ENCODE measurements at regions not wholly inside any gene's neighbourhood (a gene's known extent, or its start where the extent isn't known, plus 50 kb on each side); places are given as distances from the start of the nearest gene placed in this dataset.
A peak's percentile ranks its signal among the peaks of the same experiment; 100 is the strongest.
"Not testable (repeated sequence)": the region's sequence is repeated elsewhere in the genome, so short reads cannot be mapped to it uniquely, and the experiment has no call there.

DNA sequence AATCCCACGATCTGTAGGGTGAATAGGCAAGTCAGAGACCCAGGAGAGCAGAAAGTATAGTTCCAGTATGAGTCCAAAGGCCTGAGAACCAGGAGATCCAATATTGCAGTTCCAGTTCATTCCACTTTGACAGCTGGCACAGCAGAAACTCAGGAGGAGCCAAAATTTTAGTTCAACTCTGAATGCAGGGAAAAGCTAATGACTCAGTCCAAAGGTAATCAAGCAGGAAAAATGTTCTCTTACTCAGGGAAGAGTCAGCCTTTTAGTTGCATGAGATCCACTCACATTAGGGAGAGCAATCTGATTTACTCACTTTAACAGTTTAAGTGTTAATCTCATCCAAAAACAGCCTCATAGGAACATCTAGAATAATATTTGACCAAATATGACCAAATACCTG is 130.2 kb upstream of the LRFN5 start:
- no peak overlapping the region for H3K4me3 ChIP-seq (replicated peaks in 1 of 2; ENCODE audit: low read depth in 2 of 2, low read length in 2 of 2)
- TF ChIP-seq, protein P1, sequence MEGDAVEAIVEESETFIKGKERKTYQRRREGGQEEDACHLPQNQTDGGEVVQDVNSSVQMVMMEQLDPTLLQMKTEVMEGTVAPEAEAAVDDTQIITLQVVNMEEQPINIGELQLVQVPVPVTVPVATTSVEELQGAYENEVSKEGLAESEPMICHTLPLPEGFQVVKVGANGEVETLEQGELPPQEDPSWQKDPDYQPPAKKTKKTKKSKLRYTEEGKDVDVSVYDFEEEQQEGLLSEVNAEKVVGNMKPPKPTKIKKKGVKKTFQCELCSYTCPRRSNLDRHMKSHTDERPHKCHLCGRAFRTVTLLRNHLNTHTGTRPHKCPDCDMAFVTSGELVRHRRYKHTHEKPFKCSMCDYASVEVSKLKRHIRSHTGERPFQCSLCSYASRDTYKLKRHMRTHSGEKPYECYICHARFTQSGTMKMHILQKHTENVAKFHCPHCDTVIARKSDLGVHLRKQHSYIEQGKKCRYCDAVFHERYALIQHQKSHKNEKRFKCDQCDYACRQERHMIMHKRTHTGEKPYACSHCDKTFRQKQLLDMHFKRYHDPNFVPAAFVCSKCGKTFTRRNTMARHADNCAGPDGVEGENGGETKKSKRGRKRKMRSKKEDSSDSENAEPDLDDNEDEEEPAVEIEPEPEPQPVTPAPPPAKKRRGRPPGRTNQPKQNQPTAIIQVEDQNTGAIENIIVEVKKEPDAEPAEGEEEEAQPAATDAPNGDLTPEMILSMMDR (IDR thresholded peaks at IDR 0.05; ENCODE audit: low read depth, low read length), result no peak
- DNase-seq (ENCODE audit: low read depth in 2 of 2), result no peak

DNA sequence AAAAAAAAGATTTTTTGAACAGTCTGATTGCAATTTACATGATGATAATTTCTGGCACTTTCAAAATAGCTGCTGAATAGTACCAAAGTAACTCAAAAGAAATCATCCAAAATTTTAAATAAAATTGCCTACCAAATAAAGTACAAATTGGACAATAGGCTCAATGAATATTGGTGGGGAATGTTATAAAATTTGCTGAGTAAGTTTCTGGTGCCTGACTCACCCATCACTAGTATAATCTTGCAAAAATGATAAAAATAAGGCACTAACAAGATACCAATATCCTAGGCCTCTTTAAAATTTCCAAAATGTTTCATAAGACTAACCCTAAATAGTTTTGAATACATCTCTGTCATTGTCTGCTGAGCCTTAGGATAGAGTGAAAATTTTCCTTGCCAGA is 145.3 kb upstream of the LRFN5 start:
- no peak overlapping the region for H3K4me3 ChIP-seq (replicated peaks in 1 of 2; ENCODE audit: low read depth in 2 of 2, low read length in 2 of 2)
- DNase-seq (ENCODE audit: low read depth in 2 of 2), result no peak
- TF ChIP-seq, protein P1 (IDR thresholded peaks at IDR 0.05; ENCODE audit: low read depth, low read length), result no peak

DNA sequence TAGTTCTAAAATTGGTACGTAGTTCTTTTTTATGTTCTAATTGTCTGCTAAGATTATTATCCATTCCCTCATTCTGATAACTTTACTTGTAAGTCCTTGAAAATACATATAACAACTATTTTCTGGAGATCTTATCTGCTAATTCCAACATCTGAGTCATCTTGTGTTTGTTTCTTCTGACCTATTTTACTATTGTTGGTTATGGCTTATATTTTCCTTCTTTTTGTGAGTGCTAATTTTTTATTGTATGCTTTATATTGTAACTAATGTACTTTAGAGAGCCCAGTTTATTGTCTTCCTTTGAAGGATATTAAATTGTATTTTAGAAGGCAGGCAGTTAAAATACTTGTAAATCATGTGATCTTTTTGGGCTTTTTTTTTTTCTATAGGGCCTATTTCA is 149.3 kb upstream of the LRFN5 start:
- DNase-seq (ENCODE audit: low read depth in 2 of 2), result no peak
- TF ChIP-seq, protein P1 (IDR thresholded peaks at IDR 0.05; ENCODE audit: low read depth, low read length), result no peak
- H3K4me3 ChIP-seq (replicated peaks in 1 of 2; ENCODE audit: low read depth in 2 of 2, low read length in 2 of 2), result no peak overlapping the region

DNA sequence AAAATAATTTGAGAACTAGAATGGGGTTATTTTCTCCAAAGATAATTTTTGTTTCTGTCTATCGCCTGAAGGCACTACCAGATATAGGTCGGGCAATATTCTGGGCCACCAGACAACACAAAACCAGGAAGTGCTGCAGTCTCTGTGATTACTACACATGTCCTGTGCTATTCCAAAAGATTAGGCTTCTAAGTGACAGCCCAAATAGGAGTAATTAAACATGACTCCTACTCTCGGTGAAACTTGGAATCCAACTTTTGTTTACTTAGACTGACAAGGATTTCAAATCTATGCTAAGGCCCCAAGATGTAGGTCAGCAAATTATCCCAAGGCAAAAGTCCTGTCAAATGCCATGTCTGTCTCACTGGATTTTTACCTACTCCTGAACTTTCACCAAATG is 157.6 kb upstream of the LRFN5 start:
- no peak overlapping the region for H3K4me3 ChIP-seq (replicated peaks in 1 of 2; ENCODE audit: low read depth in 2 of 2, low read length in 2 of 2)
- TF ChIP-seq, protein P1 (IDR thresholded peaks at IDR 0.05; ENCODE audit: low read depth, low read length), result no peak
- DNase-seq (ENCODE audit: low read depth in 2 of 2), result no peak

DNA sequence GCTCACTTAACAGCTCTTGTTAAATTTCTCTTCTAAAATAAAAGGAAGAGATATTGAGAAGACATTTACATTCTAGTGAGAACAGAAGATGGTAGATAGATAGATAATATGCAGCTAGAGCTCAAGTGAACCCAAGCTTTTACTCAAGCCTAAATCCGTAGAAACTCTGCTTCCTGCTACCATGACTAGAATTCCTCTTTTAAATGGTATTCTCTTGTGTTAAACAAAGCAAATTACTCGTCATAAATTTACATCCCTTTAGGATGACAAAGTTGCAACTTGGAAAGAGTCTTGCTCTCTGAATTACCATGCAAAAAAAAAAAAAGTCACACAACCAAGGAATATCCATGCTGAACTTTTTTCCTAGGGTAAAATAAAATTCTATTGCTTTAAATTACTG is 160.7 kb upstream of the LRFN5 start:
- no peak for DNase-seq (ENCODE audit: low read depth in 2 of 2)
- no peak overlapping the region for H3K4me3 ChIP-seq (replicated peaks in 1 of 2; ENCODE audit: low read depth in 2 of 2, low read length in 2 of 2)
- TF ChIP-seq, protein P1 (IDR thresholded peaks at IDR 0.05; ENCODE audit: low read depth, low read length), result no peak

DNA sequence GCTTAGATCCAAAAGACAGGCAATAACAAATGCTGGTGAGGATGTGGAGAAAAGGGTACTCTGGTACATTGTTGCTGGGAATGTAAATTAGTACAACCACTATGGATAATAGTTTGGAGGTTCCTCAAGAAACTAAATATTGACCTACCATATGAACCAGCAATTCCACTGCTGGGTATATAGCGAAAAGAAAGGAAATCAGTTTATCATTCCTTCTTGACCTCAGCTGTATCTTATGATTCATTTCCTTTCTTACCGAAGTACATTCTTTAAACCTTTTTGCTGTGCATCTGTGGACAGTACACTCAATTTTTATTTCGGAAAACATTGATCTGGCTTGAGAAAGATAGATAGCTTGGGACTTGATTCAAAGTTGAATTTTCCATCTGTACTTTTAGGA is 183.2 kb upstream of the LRFN5 start:
- TF ChIP-seq, protein P1 (IDR thresholded peaks at IDR 0.05; ENCODE audit: low read depth, low read length), result no peak
- H3K4me3 ChIP-seq (replicated peaks in 1 of 2; ENCODE audit: low read depth in 2 of 2, low read length in 2 of 2), result no peak overlapping the region
- DNase-seq (ENCODE audit: low read depth in 2 of 2), result peak in 1 of 2 donors; percentile 1

DNA sequence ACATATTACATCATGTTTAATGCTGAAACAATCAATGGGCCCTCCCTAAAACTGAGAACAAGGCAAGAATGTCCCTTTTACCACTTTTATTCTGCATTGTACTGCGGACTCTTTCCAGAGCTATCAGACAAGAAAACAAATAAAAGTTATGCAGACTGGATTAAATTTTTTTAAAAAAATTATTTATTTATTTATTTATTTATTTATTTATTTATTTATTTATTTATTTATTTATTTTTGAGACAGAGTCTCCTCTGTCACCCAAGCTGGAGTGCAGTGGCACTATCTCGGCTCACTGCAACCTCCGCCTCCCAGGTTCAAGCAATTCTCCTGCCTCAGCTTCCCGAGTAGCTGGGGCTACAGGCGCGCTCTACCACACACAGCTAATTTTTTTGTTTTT is 185.4 kb upstream of the LRFN5 start:
- H3K4me3 ChIP-seq (replicated peaks in 1 of 2; ENCODE audit: low read depth in 2 of 2, low read length in 2 of 2); DNase-seq (ENCODE audit: low read depth in 2 of 2): not testable (repeated sequence)

Data from cardiac fibroblast (primary cell).